Astrocyte of the cerebellum (primary cell): ENCODE measurements at regions not wholly inside any gene's neighbourhood (a gene's known extent, or its start where the extent isn't known, plus 50 kb on each side); places are given as distances from the start of the nearest gene placed in this dataset.

ENCODE experiments used
- DNase-seq: peaks from one replicate; pipeline ENCODE4 v3.0.0-alpha.2; 2011; ENCODE audit warnings: low read depth
- H3K4me3 ChIP-seq: 2 replicates; pipeline ENCODE4 v1.5.1; 2011; ENCODE audit warnings: mild to moderate bottlenecking, low read depth, low read length, moderate library complexity
- CTCF ChIP-seq: IDR thresholded peaks from 2 replicates; pipeline ENCODE4 v1.5.1; 2012; ENCODE audit warnings: low read length, low read depth, moderate library complexity, mild to moderate bottlenecking; ENCODE audit errors: missing control alignments
- in situ Hi-C: cut with HindIII; loops from 2 replicates; pipeline ENCODE4 v1.10.0; 2017; ENCODE audit warnings: low sequenced_read_pairs

GRCh38 chr1:201609661-201610318 is 70.9 kb downstream of the NAV1 start:
- no peak overlapping the region for H3K4me3 ChIP-seq
- DNase-seq: no peak
- in situ Hi-C loops: no loop called here
- TF ChIP-seq CTCF: no peak

- TF ChIP-seq CTCF: no peak
- DNase-seq: no peak
- H3K4me3 ChIP-seq: no peak overlapping the region
- in situ Hi-C loops: no loop called here
Observed at GRCh38 chr1:201610858-201611257, 71.9 kb downstream of the NAV1 start.

DNA sequence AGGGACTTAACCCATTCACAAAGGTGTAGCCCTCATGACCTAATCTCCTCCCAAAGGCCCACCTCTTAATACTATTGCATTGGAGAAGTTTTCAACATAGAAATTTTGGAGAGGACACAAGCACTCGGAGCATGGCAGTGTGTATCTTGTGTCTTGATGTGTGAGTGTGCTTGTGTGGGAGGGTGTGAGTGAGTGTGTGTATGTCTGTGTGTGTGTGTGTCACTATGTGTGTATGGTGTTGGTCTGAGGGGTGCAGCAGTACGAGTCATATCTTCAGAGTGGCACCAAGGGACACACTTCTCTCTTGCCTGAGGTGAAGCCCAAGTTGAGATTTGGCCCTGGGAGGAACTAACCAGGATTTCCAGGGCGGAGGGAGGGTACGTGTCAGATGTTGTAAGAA is 73.7 kb downstream of the NAV1 start:
- H3K4me3 ChIP-seq: no peak overlapping the region
- no peak for DNase-seq
- in situ Hi-C loops: no loop called here
- no peak for TF ChIP-seq CTCF

DNA sequence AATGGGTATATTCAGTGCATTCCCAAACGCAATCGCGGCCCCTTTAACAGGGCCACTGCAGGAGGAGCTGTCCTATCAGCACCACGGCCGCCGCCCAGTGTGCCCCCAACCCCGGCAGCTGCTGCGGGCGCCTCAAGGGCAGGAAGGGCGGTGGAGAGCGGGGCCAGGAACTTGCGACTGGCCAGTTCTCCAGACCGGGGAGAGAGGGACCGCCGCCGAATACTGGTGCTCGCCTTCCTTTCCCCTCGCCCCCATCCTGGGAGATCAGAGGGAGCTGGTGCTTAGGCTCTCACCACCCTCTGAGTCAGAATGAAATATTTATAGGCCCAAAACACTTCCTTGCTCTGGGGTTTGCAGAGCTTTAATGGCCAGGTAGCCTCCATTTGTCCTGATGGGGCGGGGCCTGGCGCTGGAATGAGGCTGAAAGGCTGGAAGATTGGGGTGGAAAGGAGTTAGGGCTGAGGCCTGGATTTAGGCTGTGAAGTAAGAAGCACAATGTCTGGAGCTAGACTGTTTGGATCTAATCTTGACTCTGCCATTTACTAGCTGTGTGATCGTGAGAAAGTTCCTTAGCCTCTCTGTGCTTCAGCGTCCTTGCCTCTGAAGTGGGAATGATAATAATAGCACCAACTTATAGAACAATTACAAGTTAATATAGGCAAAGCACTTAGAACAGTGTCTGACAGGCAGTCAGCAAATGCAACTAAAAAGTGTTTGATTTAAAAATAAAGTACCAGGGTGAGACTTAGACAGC is 75.5 kb downstream of the NAV1 start:
- DNase-seq: no peak
- TF ChIP-seq CTCF: no peak
- in situ Hi-C loops: no loop called here
- no peak overlapping the region for H3K4me3 ChIP-seq

DNA sequence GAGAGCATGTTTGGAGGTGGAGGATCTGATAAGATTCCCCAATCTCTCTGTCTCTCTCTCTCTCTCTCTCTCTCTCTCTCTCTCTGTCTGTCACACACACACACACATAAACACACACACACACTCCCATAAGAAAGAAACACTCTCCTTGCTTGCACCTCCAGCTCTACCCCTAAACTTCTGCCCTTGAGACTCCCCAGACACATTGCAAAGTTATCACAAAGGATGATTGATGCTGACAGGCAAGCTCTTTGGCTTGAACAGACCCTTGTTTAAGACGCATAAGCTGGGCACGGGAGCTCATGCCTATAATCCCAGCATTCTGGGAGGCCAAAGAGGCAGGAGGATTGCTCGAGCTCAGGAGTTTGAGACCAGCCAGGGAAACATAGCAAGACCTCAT is 78.2 kb downstream of the NAV1 start:
- no peak overlapping the region for H3K4me3 ChIP-seq
- DNase-seq: no peak
- in situ Hi-C loops: no loop called here
- TF ChIP-seq CTCF: no peak

DNA sequence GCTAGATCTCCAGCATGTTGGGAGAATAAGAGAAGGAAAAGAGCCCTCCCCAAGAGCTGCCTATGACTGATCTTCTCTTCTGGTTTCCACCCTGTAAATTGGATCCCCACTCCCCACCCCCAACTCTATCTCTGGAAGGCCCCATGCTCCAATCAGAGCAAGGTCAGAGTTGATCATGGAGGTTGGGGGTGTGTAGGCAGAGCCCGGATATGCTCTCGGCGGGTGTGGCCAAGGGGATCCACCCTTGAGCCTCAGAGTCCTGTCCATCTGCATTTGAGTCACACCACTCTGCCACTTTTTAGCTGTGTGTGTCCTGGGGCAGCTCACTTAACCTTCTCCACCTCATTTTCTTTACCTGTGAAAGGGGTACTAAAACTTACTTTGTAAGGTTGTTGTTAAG is 79.5 kb downstream of the NAV1 start:
- H3K4me3 ChIP-seq: no peak overlapping the region
- in situ Hi-C loops: no loop called here
- DNase-seq: no peak
- no peak for TF ChIP-seq CTCF
